ENCODE measurements at regions not wholly inside any gene's neighbourhood (a gene's known extent, or its start where the extent isn't known, plus 50 kb on each side); places are given as distances from the start of the nearest gene placed in this dataset.

GRCh38 chr5:6296524-6296923 is 81.8 kb downstream of the MED10 start:
- no peak for TF ChIP-seq POLR2A (IDR thresholded peaks at IDR 0.05)
- TF ChIP-seq CTCF (IDR thresholded peaks at IDR 0.05) = no peak
- no peak for TF ChIP-seq POLR2AphosphoS5 (IDR thresholded peaks at IDR 0.05)
- TF ChIP-seq EP300 (IDR thresholded peaks at IDR 0.05) = no peak

Measured in sigmoid colon (tissue), 4 donors.